DOHH2 (cell line): ENCODE measurements at regions not wholly inside any gene's neighbourhood (a gene's known extent, or its start where the extent isn't known, plus 50 kb on each side); places are given as distances from the start of the nearest gene placed in this dataset.

ENCODE experiments used
- H3F3A ChIP-seq: fragments of 200-600 bp; sonication (generic), shearing (Covaris generic); 2 replicates; pipeline ENCODE4 v1.6.0; 2016; ENCODE audit warnings: antibody characterized with exemption, mild to moderate bottlenecking; ENCODE audit not compliant: control insufficient read depth, insufficient read depth
- H3K27ac ChIP-seq: fragments of 200-600 bp; sonication (generic); 2 replicates; pipeline ENCODE4 v1.5.1; 2014; ENCODE audit warnings: low read depth, mild to moderate bottlenecking, low read length, moderate library complexity
- H3K27me3 ChIP-seq: fragments of 200-600 bp; sonication (generic); 2 replicates; pipeline ENCODE4 v1.6.1; 2014; ENCODE audit warnings: mild to moderate bottlenecking, low read length, mixed read lengths; ENCODE audit not compliant: control insufficient read depth
- H3K36me3 ChIP-seq: fragments of 200-600 bp; sonication (generic); 2 replicates; pipeline ENCODE4 v1.6.1; 2014; ENCODE audit warnings: mild to moderate bottlenecking, low read length, moderate library complexity, mixed read lengths; ENCODE audit not compliant: control insufficient read depth
- H3K4me1 ChIP-seq: fragments of 200-600 bp; sonication (generic); 2 replicates; pipeline ENCODE4 v1.6.1; 2014; ENCODE audit warnings: mild to moderate bottlenecking, low read length, mixed read lengths; ENCODE audit not compliant: control insufficient read depth
- H3K4me2 ChIP-seq: fragments of 200-600 bp; sonication (generic); 2 replicates; pipeline ENCODE4 v1.6.0; 2014; ENCODE audit warnings: mild to moderate bottlenecking, low read length, moderate library complexity
- H3K4me3 ChIP-seq: fragments of 200-600 bp; sonication (generic); 2 replicates; pipeline ENCODE4 v1.5.1; 2014; ENCODE audit warnings: mild to moderate bottlenecking, low read length, mixed read lengths
- H3K79me2 ChIP-seq: fragments of 200-600 bp; sonication (generic); 2 replicates; pipeline ENCODE4 v1.6.1; 2014; ENCODE audit warnings: mild to moderate bottlenecking, low read length, mixed read lengths; ENCODE audit not compliant: control insufficient read depth
- H3K9me2 ChIP-seq: fragments of 200-600 bp; sonication (generic); replicated peaks from 2 replicates; pipeline ENCODE4 v1.6.1; 2014; ENCODE audit warnings: mild to moderate bottlenecking, low read length, mixed read lengths; ENCODE audit not compliant: control insufficient read depth
- H3K9me3 ChIP-seq: fragments of 200-600 bp; sonication (generic); 2 replicates; pipeline ENCODE4 v1.6.1; 2014; ENCODE audit warnings: antibody characterized with exemption, low read length, mixed read lengths; ENCODE audit not compliant: control insufficient read depth, insufficient read depth
- H4K20me1 ChIP-seq: fragments of 200-600 bp; sonication (generic); 2 replicates; pipeline ENCODE4 v1.6.0; 2014; ENCODE audit warnings: low read depth, mild to moderate bottlenecking, antibody characterized with exemption, low read length, moderate library complexity; ENCODE audit not compliant: control insufficient read depth, insufficient read depth
- EZH2phosphoT487 ChIP-seq: fragments of 200-600 bp; sonication (generic); IDR thresholded peaks from 2 replicates; pipeline ENCODE4 v1.6.1; 2017; ENCODE audit warnings: borderline replicate concordance, mild to moderate bottlenecking, antibody characterized with exemption, low read length, moderate library complexity, mixed read lengths
- TF ChIP-seq, protein P1 (sequence below): fragments of 200-600 bp; sonication (generic); IDR thresholded peaks from one replicate; pipeline ENCODE4 v1.5.1; 2014; ENCODE audit warnings: antibody characterized with exemption, mild to moderate bottlenecking, low read depth, low read length; ENCODE audit not compliant: poor library complexity, severe bottlenecking

DNA sequence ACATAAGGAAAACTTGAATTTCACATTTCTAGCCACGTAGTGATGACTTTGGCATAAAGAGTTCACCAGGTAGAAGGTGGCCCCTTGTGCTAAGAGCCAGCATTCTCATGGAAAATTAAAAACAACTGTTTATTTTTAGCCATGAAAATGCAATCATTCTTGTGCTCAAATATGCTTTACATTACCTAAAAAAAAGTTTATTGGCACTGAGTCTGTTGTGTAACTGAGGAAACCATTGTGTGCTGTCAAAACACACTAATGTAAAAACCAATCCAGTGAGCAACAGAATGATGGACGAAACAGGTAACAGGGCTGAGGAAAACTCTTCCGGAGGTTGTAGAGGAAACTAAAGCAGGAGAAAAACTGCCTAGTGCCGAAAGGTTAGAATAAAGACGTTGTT lies 287.0 kb upstream of the TMC3 start:
- H3K9me2 ChIP-seq, result no peaks in the 10 kb centered on the region
- no peaks in the 10 kb centered on the region for H3F3A ChIP-seq
- H3K9me3 ChIP-seq, result no peaks in the 10 kb centered on the region
- TF ChIP-seq EZH2phosphoT487, result no peak
- TF ChIP-seq, protein P1, sequence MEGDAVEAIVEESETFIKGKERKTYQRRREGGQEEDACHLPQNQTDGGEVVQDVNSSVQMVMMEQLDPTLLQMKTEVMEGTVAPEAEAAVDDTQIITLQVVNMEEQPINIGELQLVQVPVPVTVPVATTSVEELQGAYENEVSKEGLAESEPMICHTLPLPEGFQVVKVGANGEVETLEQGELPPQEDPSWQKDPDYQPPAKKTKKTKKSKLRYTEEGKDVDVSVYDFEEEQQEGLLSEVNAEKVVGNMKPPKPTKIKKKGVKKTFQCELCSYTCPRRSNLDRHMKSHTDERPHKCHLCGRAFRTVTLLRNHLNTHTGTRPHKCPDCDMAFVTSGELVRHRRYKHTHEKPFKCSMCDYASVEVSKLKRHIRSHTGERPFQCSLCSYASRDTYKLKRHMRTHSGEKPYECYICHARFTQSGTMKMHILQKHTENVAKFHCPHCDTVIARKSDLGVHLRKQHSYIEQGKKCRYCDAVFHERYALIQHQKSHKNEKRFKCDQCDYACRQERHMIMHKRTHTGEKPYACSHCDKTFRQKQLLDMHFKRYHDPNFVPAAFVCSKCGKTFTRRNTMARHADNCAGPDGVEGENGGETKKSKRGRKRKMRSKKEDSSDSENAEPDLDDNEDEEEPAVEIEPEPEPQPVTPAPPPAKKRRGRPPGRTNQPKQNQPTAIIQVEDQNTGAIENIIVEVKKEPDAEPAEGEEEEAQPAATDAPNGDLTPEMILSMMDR, result no peak
- H3K79me2 ChIP-seq, result no peaks in the 10 kb centered on the region
- H3K4me1 ChIP-seq, result peaks cover 9% of the 10 kb centered on the region
- H3K36me3 ChIP-seq, result no peaks in the 10 kb centered on the region
- no peaks in the 10 kb centered on the region for H3K27me3 ChIP-seq
- H4K20me1 ChIP-seq, result no peaks in the 10 kb centered on the region
- no peak overlapping the region for H3K4me2 ChIP-seq
- H3K27ac ChIP-seq, result no peak overlapping the region
- no peak overlapping the region for H3K4me3 ChIP-seq

DNA sequence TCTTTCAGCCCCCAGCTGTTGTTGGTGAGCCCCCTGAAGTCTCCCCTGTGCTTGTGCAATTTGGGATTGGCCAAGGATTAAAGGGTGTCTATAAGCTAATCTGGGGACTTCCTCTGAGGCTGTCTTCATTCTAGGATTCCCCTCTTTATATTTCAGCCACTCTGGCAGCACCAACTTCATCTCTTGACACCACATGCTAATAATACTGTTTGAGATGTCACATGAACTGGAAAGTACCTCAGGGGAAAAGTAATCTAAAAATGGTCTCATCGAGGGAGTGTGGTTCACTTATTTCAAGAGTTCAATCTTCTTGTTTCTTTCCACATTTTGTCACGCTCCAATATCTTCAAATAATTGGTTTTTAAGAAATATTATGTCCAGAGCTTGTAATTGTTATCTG lies 279.2 kb upstream of the TMC3 start:
- Histone ChIP-seq H4K20me1 (no peaks in the 10 kb centered on the region), H3K36me3 (no peaks in the 10 kb centered on the region), H3K9me2 (no peaks in the 10 kb centered on the region), H3K9me3 (peaks cover 29% of the 10 kb centered on the region; the same call in 1 of the 2 replicates), H3K27me3 (no peaks in the 10 kb centered on the region), H3K4me1 (no peaks in the 10 kb centered on the region), H3F3A (no peaks in the 10 kb centered on the region), H3K79me2 (no peaks in the 10 kb centered on the region), H3K4me3 (no peak overlapping the region), H3K27ac (no peak overlapping the region), H3K4me2 (no peak overlapping the region)
- TF ChIP-seq, protein P1, result no peak
- TF ChIP-seq EZH2phosphoT487, result no peak

DNA sequence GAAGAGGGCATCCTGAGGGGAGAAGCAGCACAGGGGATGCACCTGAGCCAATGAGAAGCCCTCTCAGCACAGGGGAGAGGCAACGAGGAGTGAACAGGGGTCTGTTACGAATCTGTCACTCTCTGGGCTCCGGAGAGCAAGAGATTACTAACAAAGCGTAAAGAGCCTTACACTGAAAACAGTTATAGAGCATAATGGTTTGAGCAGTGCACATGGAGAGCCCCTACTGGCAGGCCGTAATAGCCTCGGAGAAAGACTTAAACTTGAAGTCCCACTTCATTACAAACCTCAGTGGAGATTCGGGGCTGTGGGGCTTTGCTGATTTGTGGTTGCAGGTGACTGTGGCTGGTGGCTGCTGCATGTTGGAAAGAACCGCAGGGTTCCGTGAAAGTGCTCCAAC lies 271.5 kb upstream of the TMC3 start:
- H3K4me2 ChIP-seq, result no peak overlapping the region
- no peak for TF ChIP-seq EZH2phosphoT487
- TF ChIP-seq, protein P1, result no peak
- H3K27me3 ChIP-seq, result no peaks in the 10 kb centered on the region
- H3K4me3 ChIP-seq, result no peak overlapping the region
- H3K27ac ChIP-seq, result no peak overlapping the region
- H3F3A ChIP-seq, result no peaks in the 10 kb centered on the region
- H3K9me2 ChIP-seq, result no peaks in the 10 kb centered on the region; the same call in 1 of the 2 replicates
- H3K36me3 ChIP-seq, result no peaks in the 10 kb centered on the region
- H4K20me1 ChIP-seq, result no peaks in the 10 kb centered on the region
- no peaks in the 10 kb centered on the region for H3K79me2 ChIP-seq
- H3K9me3 ChIP-seq, result no peaks in the 10 kb centered on the region
- no peaks in the 10 kb centered on the region for H3K4me1 ChIP-seq

DNA sequence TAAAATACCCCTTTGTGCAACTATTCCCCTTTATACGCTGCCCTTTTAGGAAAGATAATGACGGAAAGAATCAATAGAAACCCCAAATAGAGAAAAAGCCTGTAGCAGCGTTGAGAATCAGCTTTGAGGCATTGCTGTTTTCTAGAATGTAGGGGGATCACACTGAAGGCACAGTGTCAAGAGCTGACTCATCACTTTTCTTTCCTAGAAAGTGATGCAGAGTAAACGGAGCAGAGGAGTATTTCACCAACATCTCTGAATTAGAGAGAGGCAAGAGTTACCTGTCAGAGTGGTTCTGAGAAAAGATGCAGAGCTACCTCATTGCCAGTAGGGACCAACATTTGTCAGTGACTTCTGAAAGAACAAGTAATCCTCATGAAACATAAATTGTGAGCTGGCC lies 269.8 kb upstream of the TMC3 start:
- H3K9me3 ChIP-seq, result no peaks in the 10 kb centered on the region
- H3K79me2 ChIP-seq, result no peaks in the 10 kb centered on the region
- H3K4me1 ChIP-seq, result no peaks in the 10 kb centered on the region
- no peak overlapping the region for H3K4me2 ChIP-seq
- no peaks in the 10 kb centered on the region for H3K27me3 ChIP-seq
- TF ChIP-seq, protein P1, result no peak
- TF ChIP-seq EZH2phosphoT487, result no peak
- H3K4me3 ChIP-seq, result no peak overlapping the region
- H3K27ac ChIP-seq, result no peak overlapping the region
- H4K20me1 ChIP-seq, result no peaks in the 10 kb centered on the region
- H3K9me2 ChIP-seq, result no peaks in the 10 kb centered on the region; the same call in 1 of the 2 replicates
- no peaks in the 10 kb centered on the region for H3F3A ChIP-seq
- no peaks in the 10 kb centered on the region for H3K36me3 ChIP-seq
